K562 (cell line): ENCODE measurements at regions not wholly inside any gene's neighbourhood (a gene's known extent, or its start where the extent isn't known, plus 50 kb on each side); places are given as distances from the start of the nearest gene placed in this dataset.

Source experiments
- ATAC-seq: fragments of 200-7000 bp; cut with Tn5 transposase; 3 replicates; pipeline ENCODE4 v1.9.1; 2020; ENCODE audit warnings: moderate library complexity
- BruUV-seq: library from RNA; stranded (reverse); fragments of 400-500 nt; replicated peaks from 2 replicates; lab custom pipeline; 2021; lab: Mats Ljungman, UMichigan
- CTCF ChIA-PET: fragments of 300-600 bp; formaldehyde crosslinking; extraction: SDS; loops from one replicate; lab custom pipeline; 2021; ENCODE audit warnings: low intra/inter-chr PET ratio; lab: Yijun Ruan, JAX
- POLR2A ChIA-PET: fragments of 300-600, 350-650 bp; sonication (Branson Sonifier 250); formaldehyde crosslinking; extraction: SDS; loops from one replicate; lab custom pipeline; 2021; ENCODE audit warnings: antibody characterized with exemption, inconsistent platforms; lab: Yijun Ruan, JAX
- DNase-seq, 4 experiments: peaks; one replicate each; pipeline versions ENCODE4 v3.0.0 to v3.0.0-alpha.2; 2011 to 2018; ENCODE audit warnings: low spot score in 3 of 4, mixed read lengths in 3 of 4; ENCODE audit errors: extremely low read depth in 1 of 4
- FAIRE-seq: peaks from 2 replicates; lab custom pipeline; 2011; peaks lifted over from hg19 to GRCh38; lab: Jason Lieb, UNC
- H2AFZ ChIP-seq: 2 replicates; pipeline ENCODE4 v1.6.0; 2011; ENCODE audit warnings: low read depth, low read length, control low read depth, inconsistent platforms
- H3K27ac ChIP-seq: fragments of 200-600 bp; 3 replicates; pipeline ENCODE4 v1.8.0; 2011; ENCODE audit warnings: low read depth, mild to moderate bottlenecking, control low read depth, inconsistent platforms, low read length, moderate library complexity, mixed read lengths; ENCODE audit errors: extremely low read depth
- H3K27me3 ChIP-seq, 2 experiments: fragments of 300-600 bp in 1 of 2; 2 replicates in 1 of 2; 3 replicates in 1 of 2; pipeline versions ENCODE4 v1.6.0 to v1.8.0; 2011; ENCODE audit warnings: inconsistent platforms in 2 of 2, low read length in 2 of 2, mild to moderate bottlenecking in 1 of 2, mixed read lengths in 1 of 2, moderate library complexity in 1 of 2; ENCODE audit not compliant: control insufficient read depth in 2 of 2, insufficient read depth in 2 of 2
- H3K36me3 ChIP-seq: fragments of 300-600 bp; 3 replicates; pipeline ENCODE4 v1.8.0; 2011; ENCODE audit warnings: mild to moderate bottlenecking, low read length, inconsistent platforms; ENCODE audit not compliant: control insufficient read depth, insufficient read depth
- H3K4me1 ChIP-seq, 2 experiments: fragments of 200-600 bp in 1 of 2; replicated peaks in 1 of 2; 2 replicates in 1 of 2; 3 replicates in 1 of 2; pipeline versions ENCODE4 v1.5.1 to v1.8.0; 2011; ENCODE audit warnings: inconsistent platforms in 2 of 2, low read length in 2 of 2, mild to moderate bottlenecking in 1 of 2, mixed read lengths in 1 of 2, moderate library complexity in 1 of 2; ENCODE audit not compliant: control insufficient read depth in 2 of 2, insufficient read depth in 2 of 2
- H3K4me2 ChIP-seq: 2 replicates; pipeline ENCODE4 v1.6.1; 2011; ENCODE audit warnings: low read length, control low read depth, inconsistent platforms, mixed read lengths; ENCODE audit not compliant: insufficient read depth
- H3K4me3 ChIP-seq: fragments of 200-600 bp; sonication (generic), shearing (Covaris generic); 2 replicates; pipeline ENCODE4 v1.5.1; 2016; ENCODE audit warnings: control low read depth, inconsistent platforms
- H3K79me2 ChIP-seq: fragments of 200-600 bp; 3 replicates; pipeline ENCODE4 v1.8.0; 2011; ENCODE audit warnings: low read length, inconsistent platforms; ENCODE audit not compliant: control insufficient read depth, insufficient read depth
- H3K9ac ChIP-seq, 2 experiments: 2 replicates each; pipeline versions ENCODE4 v1.6.0 to v1.6.1; 2011; ENCODE audit warnings: low read depth in 2 of 2, low read length in 2 of 2, control low read depth in 1 of 2, inconsistent platforms in 1 of 2, mild to moderate bottlenecking in 1 of 2, mixed read lengths in 1 of 2; ENCODE audit not compliant: insufficient read depth in 1 of 2
- H3K9me1 ChIP-seq: one replicate; pipeline ENCODE4 v1.6.0; 2011; ENCODE audit warnings: inconsistent platforms, mild to moderate bottlenecking, low read length, moderate library complexity; ENCODE audit not compliant: control insufficient read depth, insufficient read depth
- H3K9me3 ChIP-seq: replicated peaks from 2 replicates; pipeline ENCODE4 v1.5.1; 2011; ENCODE audit warnings: low read depth, low read length, inconsistent platforms; ENCODE audit not compliant: control insufficient read depth, insufficient read depth
- H4K20me1 ChIP-seq: replicated peaks from 2 replicates; pipeline ENCODE4 v1.6.1; 2011; ENCODE audit warnings: low read length, inconsistent platforms, mixed read lengths; ENCODE audit not compliant: control insufficient read depth, insufficient read depth
- CEBPB ChIP-seq: fragments of 450-650 bp; IDR thresholded peaks from 2 replicates; pipeline ENCODE4 v1.6.1; 2016; ENCODE audit warnings: missing genetic modification characterization, missing compliant biosample characterization
- CHD1 ChIP-seq: fragments of 200-600 bp; sonication (generic); IDR thresholded peaks from one replicate; pipeline ENCODE4 v1.6.1; 2012; ENCODE audit warnings: mild to moderate bottlenecking, moderate library complexity, low read length, inconsistent platforms
- HNRNPUL1 ChIP-seq: fragments of 200-400 bp; formaldehyde crosslinking; IDR thresholded peaks from 2 replicates; pipeline ENCODE4 v1.6.1; 2017; ENCODE audit warnings: low read length
- POLR3G ChIP-seq: IDR thresholded peaks from 2 replicates; pipeline ENCODE4 v1.6.1; 2011; ENCODE audit not compliant: insufficient read length, insufficient replicate concordance; ENCODE audit errors: extremely low read depth
- PPARD ChIP-seq: fragments of 250-450 bp; sonication (Bioruptor Pico); IDR thresholded peaks from 2 replicates; pipeline ENCODE4 v1.8.0; 2022; ENCODE audit warnings: inconsistent platforms, mild to moderate bottlenecking, moderate library complexity
- RBBP5 ChIP-seq: fragments of 200-600 bp; sonication (generic); IDR thresholded peaks from 2 replicates; pipeline ENCODE4 v1.6.1; 2012; ENCODE audit warnings: borderline replicate concordance, mild to moderate bottlenecking, low read length, control low read depth, inconsistent platforms; ENCODE audit not compliant: insufficient read depth, poor library complexity, severe bottlenecking
- SMARCA4 ChIP-seq: fragments of 450-650 bp; IDR thresholded peaks from 2 replicates; pipeline ENCODE4 v1.6.1; 2016
- WHSC1 ChIP-seq: IDR thresholded peaks from one replicate; pipeline ENCODE4 v1.6.1; 2012; ENCODE audit warnings: low read length, control low read depth, inconsistent platforms
- ZNF165 ChIP-seq: fragments of 250-450 bp; sonication (Bioruptor Pico); IDR thresholded peaks from 2 replicates; pipeline ENCODE4 v1.4.0; 2020; ENCODE audit warnings: borderline replicate concordance
- ZNF175 ChIP-seq: fragments of 200-800 bp; sonication (Bioruptor generic); IDR thresholded peaks from 2 replicates; pipeline ENCODE4 v1.6.1; 2016; ENCODE audit warnings: low read depth, mild to moderate bottlenecking, missing genetic modification characterization, missing compliant biosample characterization
- ZNF507 ChIP-seq: conservative IDR thresholded peaks from 2 replicates; pipeline ENCODE4 v1.6.1; 2017; ENCODE audit warnings: missing genetic modification characterization, missing compliant biosample characterization
- ZNF57 ChIP-seq: fragments of 450-650 bp; formaldehyde crosslinking; IDR thresholded peaks from 2 replicates; pipeline ENCODE4 v1.4.0; 2020; ENCODE audit warnings: mild to moderate bottlenecking, moderate library complexity
- ZNF77 ChIP-seq: fragments of 250-450 bp; sonication (Bioruptor Pico); IDR thresholded peaks from 2 replicates; pipeline ENCODE4 v1.5.0; 2020
- WGBS: fragments of 100-300 bp; shearing (Covaris generic); methylation state at CpG from one replicate; pipeline ENCODE4 v1.1.6; 2016; ENCODE audit warnings: low coverage, mixed read lengths; ENCODE audit not compliant: insufficient coverage; ENCODE audit errors: missing lambda C conversion rate; 5-methylcytosine and 5-hydroxymethylcytosine counted together
- in situ Hi-C: fragments of 300-500 bp; cut with MboI; formaldehyde crosslinking; loops from 4 replicates; pipeline ENCODE4 v1.15.0; 2018; ENCODE audit warnings: inconsistent platforms, mixed read lengths
- intact Hi-C: fragments of 100-400 bp; cut with micrococcal nuclease; formaldehyde crosslinking; loops from 2 replicates; pipeline ENCODE4 v1.14.2; 2022
- TF ChIP-seq, protein P1 (sequence below), 3 experiments: fragments of 200-800 bp in 1 of 3; fragments of 250-450 bp in 1 of 3; fragments of 450-650 bp in 1 of 3; sonication (Bioruptor Pico) in 1 of 3; sonication (Bioruptor generic) in 1 of 3; formaldehyde crosslinking in 1 of 3; IDR thresholded peaks; 2 replicates each; pipeline versions ENCODE4 v1.6.1 to v1.8.0; 2016 to 2022; ENCODE audit warnings: mild to moderate bottlenecking in 2 of 3, missing genetic modification characterization in 2 of 3, missing compliant biosample characterization in 1 of 3, moderate library complexity in 1 of 3

DNA sequence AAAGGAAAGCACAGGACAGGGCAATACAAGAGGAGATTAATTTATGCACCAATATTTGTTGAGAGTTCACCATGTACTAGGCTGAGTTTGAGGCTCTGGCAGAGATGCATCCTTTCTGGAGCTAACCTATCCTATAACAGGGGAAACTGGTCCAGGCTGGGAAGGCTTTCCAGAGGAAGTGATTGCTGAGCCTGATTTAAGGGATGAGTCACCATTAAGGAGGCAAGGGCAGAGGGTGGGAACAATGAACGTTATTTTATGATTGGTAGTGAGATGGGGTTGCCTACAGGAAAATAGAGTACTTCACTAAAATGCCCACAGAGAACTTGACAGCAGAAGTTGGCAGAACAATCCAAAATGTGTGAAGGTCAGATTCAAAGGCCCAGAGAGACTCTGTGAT, 141.4 kb downstream of the PLPP3 start:
- in situ Hi-C loops, result no loop called here
- no peak overlapping the region for H2AFZ ChIP-seq
- no peaks in the 10 kb centered on the region for H3K9me1 ChIP-seq
- H3K4me3 ChIP-seq, result no peak overlapping the region
- TF ChIP-seq CEBPB (tag) (no peak), CHD1 (no peak), ZNF175 (CRISPR knock-in tag) (no peak), PPARD (CRISPR knock-in tag) (no peak), ZNF165 (CRISPR knock-in tag) (no peak), HNRNPUL1 (no peak), RBBP5 (no peak), ZNF57 (CRISPR knock-in tag) (no peak), POLR3G (no peak), ZNF77 (CRISPR knock-in tag) (no peak), WHSC1 (no peak), SMARCA4 (no peak), ZNF507 (tag) (no peak)
- TF ChIP-seq, protein P1, sequence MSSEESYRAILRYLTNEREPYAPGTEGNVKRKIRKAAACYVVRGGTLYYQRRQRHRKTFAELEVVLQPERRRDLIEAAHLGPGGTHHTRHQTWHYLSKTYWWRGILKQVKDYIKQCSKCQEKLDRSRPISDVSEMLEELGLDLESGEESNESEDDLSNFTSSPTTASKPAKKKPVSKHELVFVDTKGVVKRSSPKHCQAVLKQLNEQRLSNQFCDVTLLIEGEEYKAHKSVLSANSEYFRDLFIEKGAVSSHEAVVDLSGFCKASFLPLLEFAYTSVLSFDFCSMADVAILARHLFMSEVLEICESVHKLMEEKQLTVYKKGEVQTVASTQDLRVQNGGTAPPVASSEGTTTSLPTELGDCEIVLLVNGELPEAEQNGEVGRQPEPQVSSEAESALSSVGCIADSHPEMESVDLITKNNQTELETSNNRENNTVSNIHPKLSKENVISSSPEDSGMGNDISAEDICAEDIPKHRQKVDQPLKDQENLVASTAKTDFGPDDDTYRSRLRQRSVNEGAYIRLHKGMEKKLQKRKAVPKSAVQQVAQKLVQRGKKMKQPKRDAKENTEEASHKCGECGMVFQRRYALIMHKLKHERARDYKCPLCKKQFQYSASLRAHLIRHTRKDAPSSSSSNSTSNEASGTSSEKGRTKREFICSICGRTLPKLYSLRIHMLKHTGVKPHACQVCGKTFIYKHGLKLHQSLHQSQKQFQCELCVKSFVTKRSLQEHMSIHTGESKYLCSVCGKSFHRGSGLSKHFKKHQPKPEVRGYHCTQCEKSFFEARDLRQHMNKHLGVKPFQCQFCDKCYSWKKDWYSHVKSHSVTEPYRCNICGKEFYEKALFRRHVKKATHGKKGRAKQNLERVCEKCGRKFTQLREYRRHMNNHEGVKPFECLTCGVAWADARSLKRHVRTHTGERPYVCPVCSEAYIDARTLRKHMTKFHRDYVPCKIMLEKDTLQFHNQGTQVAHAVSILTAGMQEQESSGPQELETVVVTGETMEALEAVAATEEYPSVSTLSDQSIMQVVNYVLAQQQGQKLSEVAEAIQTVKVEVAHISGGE (CRISPR knock-in tag; IDR thresholded peaks at IDR 0.05), result no peak
- H3K4me1 ChIP-seq, result no peaks in the 10 kb centered on the region
- no peak overlapping the region for H3K9ac ChIP-seq
- WGBS, result 0% methylated on average over 1 of the region's 1 CpG
- no peaks in the 10 kb centered on the region for H3K9me3 ChIP-seq
- FAIRE-seq, result no peak
- no peak for DNase-seq
- no TSS peak for BruUV-seq
- ChIA-PET CTCF (no interaction called here), POLR2A (no interaction called here)
- peaks cover 4 to 23% of the 10 kb centered on the region in 2 experiments; a peak in 3 of 5 replicates for H3K27me3 ChIP-seq
- peaks cover 9% of the 10 kb centered on the region; the same call in 1 of the 2 replicates for H4K20me1 ChIP-seq
- no peak overlapping the region for H3K27ac ChIP-seq
- H3K36me3 ChIP-seq, result no peaks in the 10 kb centered on the region
- no peaks in the 10 kb centered on the region for H3K79me2 ChIP-seq
- intact Hi-C loops, result no loop called here
- no peak for ATAC-seq
- H3K4me2 ChIP-seq, result no peak overlapping the region
